ENCODE measurements at regions not wholly inside any gene's neighbourhood (a gene's known extent, or its start where the extent isn't known, plus 50 kb on each side); places are given as distances from the start of the nearest gene placed in this dataset.

GRCh38 chr16:26806657-26807056, 260.1 kb upstream of the C16orf82 start:
- DNase-seq (ENCODE audit: low read depth): no peak
- TF ChIP-seq CTCF (IDR thresholded peaks at IDR 0.05; ENCODE audit: control insufficient read depth, extremely low read depth, insufficient read depth): no peak
- H3K4me3 ChIP-seq (ENCODE audit: low read depth, low read length): no peak overlapping the region

GRCh38 chr16:26809461-26809860, 257.3 kb upstream of the C16orf82 start:
- H3K4me3 ChIP-seq (ENCODE audit: low read depth, low read length): no peak overlapping the region
- no peak for DNase-seq (ENCODE audit: low read depth)
- TF ChIP-seq CTCF (IDR thresholded peaks at IDR 0.05; ENCODE audit: control insufficient read depth, extremely low read depth, insufficient read depth): no peak

- no peak for TF ChIP-seq CTCF (IDR thresholded peaks at IDR 0.05; ENCODE audit: control insufficient read depth, extremely low read depth, insufficient read depth)
- no peak for DNase-seq (ENCODE audit: low read depth)
- H3K4me3 ChIP-seq (ENCODE audit: low read depth, low read length): no peak overlapping the region
Observed at GRCh38 chr16:26816266-26816665, 250.5 kb upstream of the C16orf82 start.

- DNase-seq (ENCODE audit: low read depth): no peak
- no peak for TF ChIP-seq CTCF (IDR thresholded peaks at IDR 0.05; ENCODE audit: control insufficient read depth, extremely low read depth, insufficient read depth)
- H3K4me3 ChIP-seq (ENCODE audit: low read depth, low read length): no peak overlapping the region
Observed at GRCh38 chr16:26816885-26817571, 249.7 kb upstream of the C16orf82 start.

GRCh38 chr16:26818393-26818792, 248.3 kb upstream of the C16orf82 start:
- no peak for TF ChIP-seq CTCF (IDR thresholded peaks at IDR 0.05; ENCODE audit: control insufficient read depth, extremely low read depth, insufficient read depth)
- H3K4me3 ChIP-seq (ENCODE audit: low read depth, low read length): no peak overlapping the region
- no peak for DNase-seq (ENCODE audit: low read depth)

- DNase-seq (ENCODE audit: low read depth): no peak
- no peak for TF ChIP-seq CTCF (IDR thresholded peaks at IDR 0.05; ENCODE audit: control insufficient read depth, extremely low read depth, insufficient read depth)
- no peak overlapping the region for H3K4me3 ChIP-seq (ENCODE audit: low read depth, low read length)
Observed at GRCh38 chr16:26824469-26824868, 242.3 kb upstream of the C16orf82 start.

- no peak for DNase-seq (ENCODE audit: low read depth)
- no peak overlapping the region for H3K4me3 ChIP-seq (ENCODE audit: low read depth, low read length)
- TF ChIP-seq CTCF (IDR thresholded peaks at IDR 0.05; ENCODE audit: control insufficient read depth, extremely low read depth, insufficient read depth): no peak
Observed at GRCh38 chr16:26826500-26826899, 240.2 kb upstream of the C16orf82 start.
